Left lobe of liver (tissue), 2 donors: ENCODE measurements at regions not wholly inside any gene's neighbourhood (a gene's known extent, or its start where the extent isn't known, plus 50 kb on each side); places are given as distances from the start of the nearest gene placed in this dataset.
A peak's percentile ranks its signal among the peaks of the same experiment; 100 is the strongest.

Experiments
- ATAC-seq: fragments of 200-7000 bp; cut with Tn5 transposase; one replicate; pipeline ENCODE4 v1.9.1; 2020; ENCODE audit warnings: mild to moderate bottlenecking, moderate library complexity
- DNase-seq: peaks from one replicate; pipeline ENCODE4 v3.0.0-alpha.2; 2020; ENCODE audit warnings: low spot score
- donor health status: DM: no; HTN: no; CAD: no; lungs with moderate emphysema.
- donor health status: DM: no; HTN: yes; CAD: no.

DNA sequence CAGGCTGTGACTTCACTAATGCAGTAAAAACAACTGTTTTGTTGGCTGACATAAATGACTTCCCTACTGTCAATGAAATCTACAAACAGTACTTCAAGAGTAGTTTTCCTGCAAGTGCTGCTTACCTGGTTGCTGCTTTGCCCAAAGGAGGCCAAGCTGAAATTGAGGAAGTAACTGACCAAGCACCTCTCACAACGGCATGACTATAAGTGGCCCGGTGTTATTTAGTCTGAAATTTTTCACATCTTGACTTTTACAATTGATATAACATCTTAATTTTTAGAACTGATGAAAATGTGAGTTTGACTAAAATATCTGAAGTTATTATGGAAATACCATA, 274.9 kb upstream of the NR5A2 start:
- DNase-seq (no peak), ATAC-seq (no peak)

DNA sequence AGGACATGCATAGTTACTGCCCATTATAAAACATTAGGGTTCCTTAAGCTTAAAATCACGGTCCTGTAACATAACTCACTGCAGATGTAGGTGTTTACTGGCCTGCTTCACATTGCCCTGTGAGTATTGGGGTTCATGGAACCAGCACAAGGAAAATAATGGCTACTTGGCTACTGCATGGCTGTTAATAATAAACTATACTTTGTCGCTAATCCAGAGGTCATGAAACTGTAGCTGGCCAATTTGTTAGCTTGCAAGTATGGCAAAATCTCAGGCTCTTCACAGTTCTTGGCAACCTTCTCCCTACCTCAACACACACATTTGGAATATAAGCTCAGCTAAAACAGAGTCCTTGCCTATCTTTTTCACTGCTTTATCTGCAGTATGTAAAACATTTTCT, 274.0 kb upstream of the NR5A2 start:
- DNase-seq (peak; percentile 47), ATAC-seq (peak; percentile 76)

DNA sequence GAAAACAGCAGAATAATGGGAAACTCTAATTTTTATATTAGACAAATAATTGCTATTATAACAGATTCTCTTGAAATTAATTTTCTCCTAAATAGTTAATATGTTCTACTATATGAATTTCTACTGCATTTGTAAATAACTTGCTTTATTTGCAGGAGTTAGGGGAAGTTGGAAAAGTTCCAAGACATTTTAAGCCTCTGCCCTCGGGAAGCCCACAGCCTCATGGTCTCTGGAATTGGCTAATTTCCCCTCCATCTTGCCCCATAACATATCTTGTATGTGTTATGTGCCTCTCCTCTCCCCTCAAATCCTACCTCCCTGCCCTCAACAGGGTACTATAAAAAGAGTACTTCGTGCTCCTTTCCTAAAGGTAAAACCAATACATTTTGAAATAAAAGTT, 271.4 kb upstream of the NR5A2 start:
- DNase-seq (no peak), ATAC-seq (no peak)

DNA sequence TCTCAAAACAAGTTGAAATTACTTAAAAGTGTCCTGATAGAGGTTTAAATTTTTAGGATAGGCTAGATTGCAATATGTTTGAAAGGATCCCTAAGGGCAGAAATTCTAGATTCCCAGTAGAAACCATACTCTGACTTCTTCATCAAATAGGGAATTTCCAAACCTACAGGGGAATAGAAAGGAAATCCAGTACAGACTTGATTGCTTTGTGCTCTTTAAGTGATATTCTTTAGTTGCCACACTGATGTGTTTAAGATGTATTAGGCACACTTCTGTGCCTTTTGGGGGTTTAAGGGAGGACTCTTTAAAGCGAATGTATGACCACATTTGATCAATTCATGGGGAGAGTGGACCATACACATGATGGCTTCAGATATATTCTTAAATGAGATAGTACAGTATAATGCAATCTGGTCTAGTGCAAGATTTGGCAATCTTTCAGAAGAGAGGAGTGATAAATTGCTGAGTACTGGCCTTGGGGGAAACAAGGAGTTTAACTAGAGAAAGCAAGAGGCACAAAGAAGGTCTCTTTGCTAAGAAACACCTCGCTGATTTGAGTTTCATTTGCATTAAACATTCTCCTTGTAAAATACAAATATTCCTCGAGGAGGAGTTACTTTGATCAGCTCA, 268.8 kb upstream of the NR5A2 start:
- ATAC-seq (no peak), DNase-seq (no peak)

DNA sequence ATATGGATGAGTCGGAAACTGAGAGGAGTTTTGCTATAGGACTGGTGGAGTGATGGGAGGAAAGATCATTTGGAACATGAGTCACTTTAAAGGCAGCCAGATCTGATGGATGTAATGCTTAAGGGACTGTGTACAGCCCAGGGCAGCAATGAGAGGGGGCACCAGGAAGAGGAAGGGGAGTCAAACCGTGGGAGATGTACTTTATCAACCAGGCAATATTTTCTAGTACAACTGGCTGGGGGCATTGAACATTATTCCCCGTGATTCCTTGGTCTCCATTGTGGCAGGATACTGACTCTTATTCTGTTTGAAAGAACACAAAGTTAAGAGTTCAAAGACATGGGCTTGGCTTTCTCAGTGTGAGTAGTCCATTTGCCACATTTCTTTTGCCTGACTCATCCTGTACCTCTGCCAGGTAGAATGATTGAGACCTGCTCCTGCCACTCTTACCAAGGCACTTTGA, 268.2 kb upstream of the NR5A2 start:
- no peak for ATAC-seq
- DNase-seq = no peak

DNA sequence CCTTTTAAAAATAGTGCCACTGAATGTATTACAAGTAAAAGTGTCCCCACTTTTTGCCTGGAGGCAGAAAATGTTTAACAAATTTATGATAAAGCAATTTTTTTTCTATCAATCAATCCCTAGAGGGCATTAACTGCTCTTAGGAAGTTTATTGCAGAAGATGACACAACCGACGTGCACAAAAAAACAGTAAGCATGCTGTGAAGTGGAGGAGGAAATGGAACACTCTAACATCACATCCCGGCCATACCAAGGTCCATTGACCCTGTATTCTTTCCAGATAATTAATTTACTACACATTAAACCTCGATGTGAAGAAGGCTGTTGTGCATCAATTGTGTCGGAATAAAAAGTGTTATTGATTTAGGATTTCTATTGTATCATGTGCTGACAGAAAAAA, 264.9 kb upstream of the NR5A2 start:
- DNase-seq = no peak

DNA sequence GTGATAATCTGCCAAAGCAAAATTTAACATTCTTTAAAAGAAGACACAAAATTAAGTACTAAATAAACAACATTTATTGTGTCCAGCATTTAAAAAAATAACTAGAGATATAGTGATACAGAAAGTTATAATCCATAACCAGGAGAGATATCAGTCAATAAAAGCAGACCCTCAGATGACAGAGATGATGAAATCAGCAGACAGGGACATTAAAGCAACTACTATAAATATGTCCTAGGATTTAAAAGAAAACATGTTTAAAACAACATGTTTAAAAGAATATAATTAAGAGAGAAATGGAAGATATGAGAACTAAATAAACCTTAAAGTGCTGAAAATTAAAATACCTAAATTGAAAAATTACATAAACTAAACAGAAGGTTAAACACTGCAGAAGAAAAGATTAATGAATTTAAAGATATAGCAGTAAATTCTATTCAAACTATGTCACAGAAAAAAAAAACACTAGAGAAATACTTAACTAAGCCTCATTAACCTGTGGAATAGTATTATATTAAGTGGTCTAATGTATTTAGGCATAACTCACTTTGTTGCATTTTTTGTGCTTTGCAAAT, 261.2 kb upstream of the NR5A2 start:
- ATAC-seq = no peak

More for the DNA sequence above, 264.9 kb upstream of the NR5A2 start:
- no peak for ATAC-seq

DNA sequence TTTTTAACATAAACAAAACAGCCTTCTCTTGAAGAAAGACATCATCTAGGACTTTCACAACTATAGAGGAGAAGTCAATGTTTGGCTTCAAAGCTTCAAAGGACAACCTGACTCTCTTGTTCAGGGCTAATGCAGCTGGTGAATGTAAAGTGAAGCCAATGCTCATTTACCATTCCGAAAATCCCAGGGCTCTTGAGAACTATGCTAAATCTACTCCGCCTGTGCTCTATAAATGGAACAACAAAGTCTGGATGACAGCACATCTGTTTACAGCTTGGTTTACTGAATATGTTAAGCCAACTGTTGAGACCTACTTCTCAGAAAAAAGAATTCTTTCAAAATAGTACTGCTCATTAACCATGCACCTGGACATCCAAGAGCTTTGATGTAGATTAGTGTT, 259.8 kb upstream of the NR5A2 start:
- DNase-seq (no peak), ATAC-seq (no peak)

More for the DNA sequence above, 261.2 kb upstream of the NR5A2 start:
- no peak for DNase-seq

DNA sequence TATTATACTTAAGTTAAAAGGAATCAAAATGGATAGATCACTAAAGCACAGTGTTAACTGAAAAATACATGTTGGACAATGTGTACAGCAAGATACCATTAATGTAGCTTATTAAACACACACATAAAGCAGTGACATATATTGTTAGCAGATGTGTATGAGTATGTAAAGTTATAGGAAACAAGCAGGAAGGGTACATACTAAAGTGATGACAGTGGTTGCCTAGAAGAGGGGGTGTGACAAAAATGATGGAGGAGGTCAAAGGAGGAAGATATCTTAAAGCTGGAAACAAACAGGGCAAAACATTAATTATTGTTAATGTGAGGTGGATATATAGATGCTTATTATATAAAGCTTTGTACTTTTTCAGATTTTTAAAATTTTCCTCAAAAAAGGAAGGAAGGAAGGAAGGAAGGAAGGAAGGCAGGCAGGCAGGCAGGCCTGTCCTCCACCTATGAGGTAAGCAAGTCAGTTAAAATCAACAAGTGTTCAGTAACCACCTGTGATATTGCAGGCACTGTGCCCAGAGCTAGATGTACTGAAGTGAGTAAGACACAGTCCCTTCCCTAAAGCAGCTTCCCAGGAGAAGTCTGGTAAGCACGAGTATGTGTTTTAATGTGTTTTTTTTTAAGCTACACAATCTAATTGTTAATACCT, 252.9 kb upstream of the NR5A2 start:
- peak; percentile 76 for ATAC-seq
- no peak for DNase-seq

DNA sequence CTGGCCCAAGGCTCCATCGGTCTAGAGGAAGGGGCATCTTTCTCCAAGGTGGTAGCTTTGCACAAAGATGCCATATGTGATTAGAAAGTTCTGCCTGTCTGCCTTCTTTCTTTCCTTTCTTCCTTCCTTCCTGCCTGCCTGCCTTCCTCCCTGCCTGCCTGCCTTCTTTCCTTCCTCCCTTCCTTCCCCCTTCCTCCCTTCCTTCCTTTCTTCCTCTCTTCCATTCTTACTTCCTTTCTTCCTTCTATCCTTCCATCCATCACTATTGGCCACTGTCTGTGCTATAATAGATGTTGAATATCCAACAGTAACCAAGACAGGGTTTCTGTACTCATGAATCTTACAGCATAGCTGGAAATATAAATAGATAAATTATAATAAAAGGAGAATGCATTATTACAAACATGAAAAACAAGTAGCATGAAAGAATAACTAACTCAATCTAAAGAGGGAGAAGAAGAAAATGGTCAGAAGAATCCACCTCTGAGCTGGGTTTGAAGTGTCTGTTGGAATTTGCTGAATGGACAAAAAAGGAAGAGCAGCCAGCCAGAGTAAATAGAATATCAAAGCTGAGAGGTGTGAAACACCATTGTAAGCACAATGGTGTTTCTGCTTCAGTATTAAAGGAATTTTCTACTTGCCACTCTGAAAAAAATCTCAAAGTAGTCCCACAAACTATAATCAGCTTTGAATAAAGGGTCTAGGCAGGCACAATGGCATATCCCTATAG, 250.6 kb upstream of the NR5A2 start:
- DNase-seq = no peak
- no peak for ATAC-seq

DNA sequence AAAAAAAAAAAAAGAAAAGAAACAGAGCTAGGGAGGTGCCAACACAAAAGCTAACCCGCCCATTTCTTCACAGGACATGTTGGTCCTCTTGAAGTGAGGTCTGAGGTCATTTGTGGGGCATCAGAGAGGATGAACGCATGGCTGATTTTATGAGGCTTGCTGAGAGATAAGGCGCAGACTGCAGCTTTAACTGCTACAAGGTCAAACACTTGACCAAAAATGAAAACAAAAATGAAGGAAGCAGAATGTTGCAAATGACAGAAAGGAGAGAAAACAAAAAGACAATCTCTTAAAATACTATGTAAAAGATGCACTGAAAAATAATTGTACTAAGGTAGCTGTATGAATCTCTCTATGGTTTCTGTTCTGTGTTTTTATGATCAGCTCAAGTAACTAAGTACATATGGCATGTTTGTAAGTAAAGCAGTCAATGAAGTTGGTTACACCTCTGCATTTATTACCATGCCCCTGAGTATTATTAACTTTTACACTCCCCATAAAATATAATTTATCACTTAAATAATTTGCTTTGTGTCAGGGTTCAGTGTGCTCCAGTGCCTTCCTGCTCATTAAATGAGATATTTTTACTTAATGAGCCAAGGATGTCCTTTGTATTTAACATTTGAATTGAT, 249.1 kb upstream of the NR5A2 start:
- ATAC-seq (no peak), DNase-seq (no peak)

DNA sequence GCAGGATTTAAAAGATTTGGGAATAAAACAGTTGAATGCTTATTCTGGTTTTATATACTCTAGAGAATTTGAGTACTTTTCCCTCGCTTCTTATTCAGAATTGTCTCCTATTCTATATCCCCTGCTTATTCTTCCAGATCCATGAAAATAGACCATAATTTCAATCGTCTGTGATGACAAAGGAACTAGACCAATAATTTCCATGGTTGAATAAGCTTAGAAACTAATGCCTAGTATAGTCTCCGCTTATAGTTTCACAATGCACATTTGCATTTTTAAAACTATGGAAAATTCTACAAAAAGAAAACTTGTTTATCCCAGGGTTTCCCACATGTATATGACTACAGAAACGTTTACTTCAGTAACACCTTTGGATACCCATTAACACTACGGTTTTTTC, 247.4 kb upstream of the NR5A2 start:
- ATAC-seq (no peak), DNase-seq (no peak)

DNA sequence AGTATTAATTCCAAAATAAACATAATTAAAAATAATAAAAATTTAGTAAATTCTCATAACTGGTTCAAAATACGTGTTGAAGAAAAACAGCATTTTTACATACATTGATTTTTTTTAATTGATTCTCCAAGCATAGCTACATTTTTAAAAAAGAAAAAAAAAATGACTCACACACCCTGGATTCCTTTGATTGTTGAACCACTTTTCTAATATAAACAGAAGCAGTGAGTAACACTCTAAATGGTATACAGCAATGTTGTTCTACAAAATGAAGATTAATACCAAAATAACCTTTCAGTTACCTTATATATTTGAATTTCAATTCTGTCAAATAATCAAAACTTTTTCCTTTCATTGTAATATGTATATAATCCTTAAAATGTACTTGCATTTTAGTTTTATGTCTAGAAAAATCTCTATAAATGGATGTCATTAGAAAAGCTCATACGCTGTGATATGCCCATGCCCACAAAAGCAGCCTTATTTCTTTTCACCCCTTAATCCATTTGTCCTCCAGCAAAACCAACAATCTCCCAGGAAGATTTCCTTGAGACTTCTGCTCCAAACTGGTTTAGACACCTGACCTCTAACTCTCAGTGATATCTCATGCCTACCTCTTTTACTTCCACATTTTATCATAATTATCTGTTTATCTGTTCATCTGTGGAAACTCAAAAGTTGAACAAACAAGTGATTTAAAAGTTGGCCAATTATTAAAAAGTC, 246.4 kb upstream of the NR5A2 start:
- ATAC-seq = no peak
- no peak for DNase-seq

DNA sequence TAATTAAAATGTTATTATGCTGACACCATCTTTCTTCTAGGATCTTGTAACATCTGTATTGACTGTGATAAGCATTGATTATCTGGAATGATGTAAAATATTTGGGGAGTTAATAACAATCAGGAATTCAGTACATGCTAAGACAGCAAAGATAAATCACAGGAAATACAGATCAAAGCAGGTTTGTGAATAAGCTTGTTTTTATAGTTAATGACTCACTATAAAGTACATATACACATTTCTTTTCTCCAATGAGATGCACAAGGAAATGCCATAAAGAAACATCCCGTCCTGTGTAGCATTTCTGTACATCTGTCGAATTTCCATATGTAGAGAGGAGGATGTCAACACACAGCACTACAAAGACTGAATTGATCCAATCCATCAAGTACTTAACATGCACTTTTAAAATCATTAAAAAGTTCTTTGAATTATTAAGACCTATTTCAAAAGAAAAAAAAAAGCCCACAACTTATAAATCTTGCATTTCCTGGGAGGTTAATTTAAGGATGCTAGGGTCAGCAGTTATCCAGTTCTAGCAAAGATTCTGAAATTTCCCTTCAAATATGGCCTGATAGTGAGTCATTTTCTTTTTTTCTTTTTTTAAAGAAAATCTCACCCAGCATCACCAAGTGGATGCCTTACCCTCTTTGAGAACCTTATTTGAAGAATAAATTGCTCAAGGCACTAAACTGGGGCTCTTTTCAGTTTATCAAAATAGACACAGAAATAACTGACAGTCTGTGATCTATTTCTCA, 243.2 kb upstream of the NR5A2 start:
- DNase-seq (no peak), ATAC-seq (no peak)

DNA sequence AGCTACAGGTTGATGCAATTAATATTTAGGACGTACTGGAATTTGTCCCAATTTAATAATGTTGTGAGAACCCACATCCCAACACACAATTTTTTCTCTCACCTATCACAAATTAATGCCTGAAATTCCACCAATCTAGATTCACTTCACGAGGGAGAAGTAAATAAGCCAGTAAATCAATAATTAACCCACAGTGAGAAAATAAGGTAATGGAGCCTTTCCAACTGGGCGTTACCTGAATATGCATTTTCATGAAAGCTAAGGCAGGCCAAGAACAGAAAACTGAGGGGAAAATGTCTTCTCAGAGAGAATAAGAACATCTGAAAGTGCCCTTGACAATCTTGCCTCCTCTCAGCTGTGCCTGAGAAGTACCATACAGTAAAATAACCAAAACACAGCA, 240.8 kb upstream of the NR5A2 start:
- DNase-seq (no peak), ATAC-seq (peak; percentile 66)

DNA sequence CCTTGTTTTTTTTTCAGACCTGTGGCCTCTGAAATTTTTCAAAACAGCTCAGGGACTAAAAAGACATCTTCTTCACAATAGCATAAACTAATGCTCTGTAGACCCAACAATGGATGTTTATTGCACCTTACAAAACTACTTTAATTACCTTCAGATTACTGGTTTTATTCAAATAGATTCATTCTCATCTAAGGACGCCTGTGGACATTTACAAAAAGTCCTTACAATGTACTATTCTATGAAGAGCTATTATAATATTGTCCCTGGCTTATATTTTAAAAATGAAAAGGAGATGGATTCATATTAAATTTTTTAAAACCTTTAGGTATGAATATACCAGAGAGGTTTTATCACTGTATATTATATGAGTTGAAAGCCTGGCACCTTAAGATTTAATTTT, 238.4 kb upstream of the NR5A2 start:
- no peak for ATAC-seq
- DNase-seq = no peak

DNA sequence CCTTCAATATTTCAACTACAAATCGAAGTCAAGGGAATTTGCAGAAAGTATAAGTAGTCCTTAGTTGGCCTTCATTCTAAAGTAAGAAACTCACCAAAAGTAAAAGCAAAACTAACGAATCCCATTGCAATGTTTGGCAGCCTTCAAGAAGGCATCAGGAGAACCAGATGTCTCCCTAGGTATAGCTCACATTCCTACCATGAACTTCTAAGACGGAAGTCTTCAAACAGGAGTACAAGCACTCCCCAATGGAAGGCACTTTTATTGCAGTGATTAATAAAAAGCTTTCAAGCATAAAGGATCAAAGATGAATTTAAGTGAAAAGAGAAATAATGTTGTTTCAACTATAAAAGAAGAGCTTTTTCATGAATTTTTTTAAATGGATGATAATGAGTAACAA, 236.0 kb upstream of the NR5A2 start:
- DNase-seq (no peak), ATAC-seq (no peak)

DNA sequence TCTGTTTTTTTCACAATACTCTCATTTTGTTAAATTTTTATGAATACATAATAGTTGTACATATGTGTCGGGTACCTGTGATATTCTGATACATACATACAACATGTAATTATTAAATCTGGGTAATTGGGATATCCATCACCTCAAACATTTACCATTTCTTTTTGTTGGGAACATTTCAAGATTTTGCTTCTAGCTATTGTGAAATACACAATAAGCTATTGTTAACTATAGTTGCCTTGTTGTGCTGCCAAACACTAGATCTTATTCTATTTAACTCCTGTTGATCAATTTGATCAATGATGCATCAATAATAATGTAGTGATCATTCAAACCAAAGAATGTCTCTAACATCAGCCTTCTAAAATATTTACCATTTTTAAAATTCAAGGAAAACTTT, 234.6 kb upstream of the NR5A2 start:
- ATAC-seq (no peak), DNase-seq (no peak)

DNA sequence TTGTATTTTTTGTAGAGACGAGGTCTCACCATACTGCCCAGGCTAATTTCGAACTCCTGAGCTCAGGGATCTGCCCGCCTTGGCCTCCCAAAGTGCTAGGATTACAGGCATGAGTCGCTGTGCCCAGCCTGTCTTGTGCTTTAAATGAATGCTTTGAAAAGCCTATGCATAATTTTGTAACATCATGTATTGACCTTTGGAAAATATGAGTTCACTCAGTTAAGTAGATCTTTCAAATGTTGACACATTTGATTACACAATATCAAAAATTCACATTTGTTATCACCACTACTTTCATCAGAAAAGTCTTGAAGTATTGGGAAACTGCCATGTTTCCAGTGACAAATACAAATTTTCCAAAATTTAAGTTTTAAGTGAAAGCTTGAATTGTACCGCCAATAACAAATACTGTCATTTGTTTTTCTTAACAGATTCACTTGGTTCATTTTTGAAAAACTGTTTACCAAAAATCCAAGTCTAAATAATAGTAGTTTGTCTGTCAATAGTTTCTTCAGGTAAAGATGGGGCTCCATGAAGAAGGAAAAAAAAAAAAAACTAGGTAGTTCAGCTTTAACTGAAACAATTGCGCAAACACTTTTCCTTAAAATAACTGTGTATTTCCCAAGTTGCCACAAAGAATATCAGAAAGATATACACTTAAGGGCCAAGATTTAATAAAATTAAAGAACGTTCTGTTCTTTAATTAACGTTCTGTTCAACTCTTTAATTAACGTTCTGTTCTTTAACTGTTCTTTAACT, 233.2 kb upstream of the NR5A2 start:
- DNase-seq = no peak
- peak; percentile 70 for ATAC-seq
